HepG2 (cell line): ENCODE measurements at regions not wholly inside any gene's neighbourhood (a gene's known extent, or its start where the extent isn't known, plus 50 kb on each side); places are given as distances from the start of the nearest gene placed in this dataset.

Source experiments
- ATAC-seq: fragments of 200-7000 bp; cut with Tn5 transposase; 3 replicates; pipeline ENCODE4 v1.9.1; 2020; ENCODE audit warnings: mild to moderate bottlenecking, moderate library complexity
- BruUV-seq: library from RNA; stranded (reverse); fragments of 400-500 nt; replicated peaks from 2 replicates; lab custom pipeline; 2021; lab: Mats Ljungman, UMichigan
- CTCF ChIA-PET: fragments of 300-600 bp; formaldehyde crosslinking; extraction: SDS; loops from one replicate; lab custom pipeline; 2021; ENCODE audit warnings: low total read pairs, inconsistent platforms, low intra/inter-chr PET ratio; lab: Yijun Ruan, JAX
- POLR2A ChIA-PET: fragments of 350-600 bp; sonication (Branson Sonifier 250); formaldehyde crosslinking; loops from one replicate; lab custom pipeline; 2020; ENCODE audit warnings: antibody characterized with exemption, inconsistent platforms; lab: Yijun Ruan, JAX
- DNase-seq: peaks from one replicate; pipeline ENCODE4 v3.0.0-alpha.2; 2015; ENCODE audit warnings: low spot score
- FAIRE-seq: peaks from 3 replicates; lab custom pipeline; 2011; peaks lifted over from hg19 to GRCh38; lab: Jason Lieb, UNC
- H2AFZ ChIP-seq: one replicate; pipeline ENCODE4 v1.6.1; 2011; ENCODE audit warnings: low read length, inconsistent platforms
- H3K27ac ChIP-seq: fragments of 300-600 bp; 3 replicates; pipeline ENCODE4 v1.8.0; 2011; ENCODE audit warnings: mixed run types, mild to moderate bottlenecking, mixed read lengths, low read length, inconsistent platforms; ENCODE audit not compliant: insufficient read depth; ENCODE audit errors: extremely low read length
- H3K27me3 ChIP-seq, 2 experiments: fragments of 200-600 bp in 1 of 2; 2 replicates in 1 of 2; 3 replicates in 1 of 2; pipeline versions ENCODE4 v1.6.0 to v1.8.0; 2011; ENCODE audit warnings: low read length in 2 of 2, mild to moderate bottlenecking in 2 of 2, moderate library complexity in 2 of 2, inconsistent platforms in 1 of 2; ENCODE audit not compliant: insufficient read depth in 2 of 2, control insufficient read depth in 1 of 2
- H3K36me3 ChIP-seq, 2 experiments: fragments of 200-600 bp in 1 of 2; replicated peaks in 1 of 2; 2 replicates in 1 of 2; 3 replicates in 1 of 2; pipeline versions ENCODE4 v1.5.1 to v1.8.0; 2011; ENCODE audit warnings: low read length in 2 of 2, inconsistent platforms in 1 of 2; ENCODE audit not compliant: insufficient read depth in 2 of 2, control insufficient read depth in 1 of 2
- H3K4me1 ChIP-seq: 2 replicates; pipeline ENCODE4 v1.5.1; 2012; ENCODE audit warnings: low read length, inconsistent platforms; ENCODE audit not compliant: insufficient read depth
- H3K4me2 ChIP-seq: 2 replicates; pipeline ENCODE4 v1.6.0; 2011; ENCODE audit warnings: low read depth, low read length, inconsistent platforms
- H3K4me3 ChIP-seq, 3 experiments: fragments of 200-600 bp in 1 of 3; sonication (generic), shearing (Covaris generic) in 1 of 3; replicated peaks in 1 of 3; 2 replicates each; pipeline ENCODE4 v1.5.1; 2011 to 2016; ENCODE audit warnings: low read length in 3 of 3, inconsistent platforms in 2 of 3, low read depth in 2 of 3, mild to moderate bottlenecking in 2 of 3, control low read depth in 1 of 3, mixed read lengths in 1 of 3; ENCODE audit not compliant: insufficient read depth in 1 of 3
- H3K79me2 ChIP-seq: one replicate; pipeline ENCODE4 v1.6.1; 2011; ENCODE audit warnings: low read length, inconsistent platforms; ENCODE audit not compliant: insufficient read depth
- H3K9ac ChIP-seq: 2 replicates; pipeline ENCODE4 v1.6.0; 2011; ENCODE audit warnings: mild to moderate bottlenecking, low read depth, low read length, inconsistent platforms; ENCODE audit not compliant: insufficient read depth
- H3K9me3 ChIP-seq: 2 replicates; pipeline ENCODE4 v1.5.1; 2012; ENCODE audit warnings: mild to moderate bottlenecking, low read length
- H4K20me1 ChIP-seq: 2 replicates; pipeline ENCODE4 v1.6.0; 2011; ENCODE audit warnings: inconsistent platforms, mild to moderate bottlenecking, low read length, moderate library complexity; ENCODE audit not compliant: insufficient read depth
- ARNT2 ChIP-seq: sonication (generic); formaldehyde crosslinking; IDR thresholded peaks from 2 replicates; pipeline ENCODE4 v1.8.0; 2022; ENCODE audit warnings: mild to moderate bottlenecking, low read depth, missing genetic modification reagents, moderate library complexity
- ATF6 ChIP-seq: sonication (generic); formaldehyde crosslinking; conservative IDR thresholded peaks from 2 replicates; pipeline ENCODE4 v1.4.0; 2020; ENCODE audit warnings: missing genetic modification reagents
- ATM ChIP-seq: fragments of 450-650 bp; IDR thresholded peaks from 2 replicates; pipeline ENCODE4 v1.7.1; 2017; ENCODE audit warnings: mild to moderate bottlenecking, borderline replicate concordance
- DNMT1 ChIP-seq: sonication (generic); formaldehyde crosslinking; IDR thresholded peaks from 2 replicates; pipeline ENCODE4 v1.5.1; 2020; ENCODE audit warnings: mild to moderate bottlenecking, missing genetic modification reagents
- GABPA ChIP-seq, 2 experiments: IDR thresholded peaks; 2 replicates each; pipeline ENCODE4 v1.6.1; 2011 to 2016; ENCODE audit warnings: low read depth in 2 of 2, low read length in 1 of 2, missing biosample characterization in 1 of 2, missing genetic modification characterization in 1 of 2
- MXD4 ChIP-seq: IDR thresholded peaks from 2 replicates; pipeline ENCODE4 v1.6.1; 2016; ENCODE audit warnings: mild to moderate bottlenecking, missing biosample characterization, missing genetic modification reagents
- RBAK ChIP-seq: sonication (generic); formaldehyde crosslinking; IDR thresholded peaks from 2 replicates; pipeline ENCODE4 v1.5.1; 2020; ENCODE audit warnings: mild to moderate bottlenecking, missing genetic modification reagents
- SMAD9 ChIP-seq: sonication (generic); formaldehyde crosslinking; IDR thresholded peaks from 2 replicates; pipeline ENCODE4 v1.5.1; 2020; ENCODE audit warnings: mild to moderate bottlenecking, missing genetic modification reagents
- TBX3 ChIP-seq: fragments of 450-650 bp; IDR thresholded peaks from 2 replicates; pipeline ENCODE4 v1.6.1; 2017; ENCODE audit warnings: antibody characterized with exemption, mild to moderate bottlenecking, inconsistent platforms, borderline replicate concordance
- ZBTB38 ChIP-seq: sonication (generic); formaldehyde crosslinking; IDR thresholded peaks from 2 replicates; pipeline ENCODE4 v1.5.1; 2020; ENCODE audit warnings: mild to moderate bottlenecking, missing genetic modification reagents
- ZNF281 ChIP-seq: sonication (generic); formaldehyde crosslinking; IDR thresholded peaks from 2 replicates; pipeline ENCODE4 v1.4.0; 2020; ENCODE audit warnings: missing genetic modification reagents, borderline replicate concordance
- ZNF329 ChIP-seq: sonication (generic); formaldehyde crosslinking; IDR thresholded peaks from 2 replicates; pipeline ENCODE4 v1.9.0; 2021; ENCODE audit warnings: low read depth, mild to moderate bottlenecking, missing genetic modification reagents
- ZNF496 ChIP-seq: sonication (generic); formaldehyde crosslinking; IDR thresholded peaks from 2 replicates; pipeline ENCODE4 v1.8.1; 2023; ENCODE audit warnings: mild to moderate bottlenecking, moderate library complexity, missing genetic modification reagents; ENCODE audit not compliant: insufficient replicate concordance
- ZNF784 ChIP-seq: sonication (generic); formaldehyde crosslinking; IDR thresholded peaks from 2 replicates; pipeline ENCODE4 v1.5.1; 2020; ENCODE audit warnings: missing genetic modification reagents, mild to moderate bottlenecking, borderline replicate concordance
- WGBS: methylation state at CpG from one replicate; pipeline ENCODE4 v1.1.6; 2017; ENCODE audit warnings: low lambda C conversion rate; 5-methylcytosine and 5-hydroxymethylcytosine counted together
- in situ Hi-C: cut with HindIII; loops from 2 replicates; pipeline ENCODE4 v1.10.0; 2017; ENCODE audit warnings: low pct_unique_long_range_greater_than_20kb; ENCODE audit not compliant: extremely low pct_ligation_motif_present
- intact Hi-C: fragments of 100-400 bp; cut with micrococcal nuclease; formaldehyde crosslinking; loops from one replicate; pipeline ENCODE4 v1.10.0; 2022; ENCODE audit not compliant: unreplicated experiment
- TF ChIP-seq, protein P1 (sequence below): sonication (generic); formaldehyde crosslinking; IDR thresholded peaks from 2 replicates; pipeline ENCODE4 v1.4.0; 2020; ENCODE audit warnings: missing genetic modification reagents

GRCh38 chr2:172297950-172298349 lies 129.4 kb upstream of the ITGA6 start (continued):
- TF ChIP-seq TBX3 (no peak), SMAD9 (no peak), MXD4 (CRISPR knock-in tag) (no peak), ATM (no peak), DNMT1 (CRISPR knock-in tag) (no peak), ZNF496 (CRISPR knock-in tag) (no peak), ZNF281 (CRISPR knock-in tag) (no peak), RBAK (CRISPR knock-in tag) (no peak)
- TF ChIP-seq, protein P1, sequence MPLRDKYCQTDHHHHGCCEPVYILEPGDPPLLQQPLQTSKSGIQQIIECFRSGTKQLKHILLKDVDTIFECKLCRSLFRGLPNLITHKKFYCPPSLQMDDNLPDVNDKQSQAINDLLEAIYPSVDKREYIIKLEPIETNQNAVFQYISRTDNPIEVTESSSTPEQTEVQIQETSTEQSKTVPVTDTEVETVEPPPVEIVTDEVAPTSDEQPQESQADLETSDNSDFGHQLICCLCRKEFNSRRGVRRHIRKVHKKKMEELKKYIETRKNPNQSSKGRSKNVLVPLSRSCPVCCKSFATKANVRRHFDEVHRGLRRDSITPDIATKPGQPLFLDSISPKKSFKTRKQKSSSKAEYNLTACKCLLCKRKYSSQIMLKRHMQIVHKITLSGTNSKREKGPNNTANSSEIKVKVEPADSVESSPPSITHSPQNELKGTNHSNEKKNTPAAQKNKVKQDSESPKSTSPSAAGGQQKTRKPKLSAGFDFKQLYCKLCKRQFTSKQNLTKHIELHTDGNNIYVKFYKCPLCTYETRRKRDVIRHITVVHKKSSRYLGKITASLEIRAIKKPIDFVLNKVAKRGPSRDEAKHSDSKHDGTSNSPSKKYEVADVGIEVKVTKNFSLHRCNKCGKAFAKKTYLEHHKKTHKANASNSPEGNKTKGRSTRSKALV (CRISPR knock-in tag): no peak

GRCh38 chr2:172299741-172300140 lies 127.6 kb upstream of the ITGA6 start:
- DNase-seq (no peak), ATAC-seq (no peak), FAIRE-seq (no peak)
- TF ChIP-seq ARNT2: no peak
- no peak for TF ChIP-seq ATF6 (CRISPR knock-in tag)
- TF ChIP-seq ZBTB38 (CRISPR knock-in tag): no peak
- no peak for TF ChIP-seq ZNF329 (CRISPR knock-in tag)
- no peak for TF ChIP-seq GABPA (IDR thresholded peaks at IDR 0.05; ENCODE audit: low read depth, low read length)
- no peak for TF ChIP-seq GABPA (CRISPR knock-in tag; IDR thresholded peaks at IDR 0.05; ENCODE audit: low read depth)
- TF ChIP-seq ZNF784 (CRISPR knock-in tag): no peak
- no peak overlapping the region for H3K27ac ChIP-seq
- no peaks in the 10 kb centered on the region for H3K9me3 ChIP-seq
- ChIA-PET CTCF (no interaction called here), POLR2A (no interaction called here)
- in situ Hi-C loops: no loop called here
- peaks cover 0 to 27% of the 10 kb centered on the region in 2 experiments; a peak in 2 of 5 replicates for H3K27me3 ChIP-seq
- no peaks in the 10 kb centered on the region for H3K36me3 ChIP-seq
- no peak overlapping the region for H3K9ac ChIP-seq
- no peaks in the 10 kb centered on the region for H3K79me2 ChIP-seq
- no peak overlapping the region for H2AFZ ChIP-seq
- BruUV-seq: no TSS peak
- H3K4me3 ChIP-seq: no peak overlapping the region
- no peaks in the 10 kb centered on the region for H3K4me1 ChIP-seq
- intact Hi-C loops: no loop called here
- H3K4me2 ChIP-seq: no peak overlapping the region
- WGBS: 6% methylated on average over 5 of the region's 5 CpGs
- no peaks in the 10 kb centered on the region for H4K20me1 ChIP-seq
